HG02852 (cell line): ENCODE measurements at regions not wholly inside any gene's neighbourhood (a gene's known extent, or its start where the extent isn't known, plus 50 kb on each side); places are given as distances from the start of the nearest gene placed in this dataset.
A peak's percentile ranks its signal among the peaks of the same experiment; 100 is the strongest.

Experiments used
- ATAC-seq: cut with Tn5 transposase; IDR thresholded peaks from one replicate; pipeline ENCODE4 v1.9.1; 2021; ENCODE audit warnings: mild to moderate bottlenecking, moderate library complexity; ENCODE audit not compliant: unreplicated experiment

DNA sequence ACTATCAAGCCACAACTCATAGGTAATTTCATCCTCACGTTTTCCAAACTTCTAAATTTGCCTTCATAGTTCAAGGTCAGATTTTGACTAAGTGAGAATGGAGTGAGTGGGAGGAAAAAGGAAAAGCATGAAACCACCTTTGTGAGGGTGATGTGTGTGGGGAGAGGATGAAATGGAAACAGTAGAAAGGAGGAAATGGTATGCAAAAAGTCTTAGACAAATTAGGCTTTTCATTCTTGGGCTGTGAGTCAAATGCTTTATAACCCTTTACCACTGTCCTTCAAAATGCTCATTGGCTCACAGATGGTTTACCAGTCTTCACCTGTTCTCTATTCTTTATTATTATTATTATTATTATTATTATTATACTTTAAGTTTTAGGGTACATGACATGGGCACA lies 127.2 kb downstream of the RAP2A start:
- ATAC-seq = no peak

DNA sequence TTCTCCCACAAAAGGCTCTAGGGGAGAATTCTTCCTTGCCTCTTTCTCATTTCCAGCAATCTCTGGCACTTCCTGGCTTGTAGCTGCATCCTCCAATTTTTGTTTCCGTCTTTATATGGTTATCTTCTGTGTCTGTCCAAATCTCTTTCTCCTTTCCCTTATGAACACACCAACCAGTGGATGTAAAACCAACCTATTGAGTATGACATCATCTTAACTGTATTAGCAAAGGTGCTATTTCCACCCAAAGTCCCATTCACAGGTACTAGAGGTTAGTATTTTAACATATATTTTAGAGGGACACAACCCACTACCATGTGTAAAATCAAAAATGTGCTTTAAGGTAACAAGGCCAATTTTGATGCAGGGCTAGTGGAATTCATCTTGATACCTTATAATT lies 129.0 kb downstream of the RAP2A start:
- ATAC-seq = no peak

DNA sequence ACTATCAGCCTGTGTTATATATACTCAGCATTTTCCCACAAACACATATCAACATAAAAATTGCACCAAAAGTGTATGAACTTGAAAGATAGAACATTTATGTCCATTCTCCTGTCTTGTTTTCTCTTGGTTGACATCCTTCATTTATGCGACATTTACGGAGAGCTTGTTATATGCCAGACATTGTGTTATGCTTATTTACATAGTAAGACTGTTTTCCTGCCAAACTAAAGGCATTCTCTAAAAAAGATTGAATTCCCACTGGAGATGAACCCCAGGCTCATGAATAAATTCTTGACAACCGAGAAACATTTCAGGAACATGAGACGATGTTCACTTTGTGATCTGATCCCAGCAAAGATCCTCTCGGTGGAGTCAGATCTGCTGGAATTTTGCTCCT lies 131.0 kb downstream of the RAP2A start:
- ATAC-seq = no peak

DNA sequence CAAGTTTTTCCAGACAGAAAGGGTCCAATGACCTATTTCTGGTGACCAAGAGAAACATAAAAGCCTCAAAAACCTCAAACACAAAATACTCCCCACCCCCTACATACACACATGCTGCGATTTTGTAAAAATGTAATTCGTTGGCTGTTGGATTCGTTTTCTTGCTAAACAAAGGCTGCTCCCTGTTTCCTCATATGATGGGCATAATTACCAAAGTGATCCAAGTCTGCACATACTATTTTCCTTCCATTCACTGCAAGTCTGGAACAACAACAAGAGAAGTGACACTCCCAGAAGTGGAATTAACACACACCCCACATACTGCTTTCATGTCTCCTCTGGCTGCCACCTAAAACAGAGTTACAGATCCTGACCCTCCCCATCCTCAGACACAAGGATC lies 131.9 kb downstream of the RAP2A start:
- no peak for ATAC-seq

DNA sequence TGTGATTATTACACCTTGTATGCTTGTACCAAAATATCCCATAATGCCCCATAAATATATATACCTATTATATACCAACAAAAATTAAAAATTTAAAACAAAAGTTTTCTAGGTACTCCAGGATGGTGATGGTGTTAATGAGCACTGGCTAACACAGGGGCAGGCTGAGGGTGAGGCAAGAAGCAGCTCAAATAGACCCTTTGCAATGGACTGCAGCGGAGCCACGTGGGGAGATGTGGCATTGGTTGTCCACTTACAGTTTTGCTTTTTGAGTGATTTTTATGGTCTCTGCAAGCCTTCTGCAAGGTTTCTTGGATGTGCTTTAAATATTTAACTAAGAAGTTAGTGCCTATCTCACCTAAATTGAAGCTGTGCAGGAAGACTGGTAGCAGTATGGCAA lies 132.9 kb downstream of the RAP2A start:
- no peak for ATAC-seq

DNA sequence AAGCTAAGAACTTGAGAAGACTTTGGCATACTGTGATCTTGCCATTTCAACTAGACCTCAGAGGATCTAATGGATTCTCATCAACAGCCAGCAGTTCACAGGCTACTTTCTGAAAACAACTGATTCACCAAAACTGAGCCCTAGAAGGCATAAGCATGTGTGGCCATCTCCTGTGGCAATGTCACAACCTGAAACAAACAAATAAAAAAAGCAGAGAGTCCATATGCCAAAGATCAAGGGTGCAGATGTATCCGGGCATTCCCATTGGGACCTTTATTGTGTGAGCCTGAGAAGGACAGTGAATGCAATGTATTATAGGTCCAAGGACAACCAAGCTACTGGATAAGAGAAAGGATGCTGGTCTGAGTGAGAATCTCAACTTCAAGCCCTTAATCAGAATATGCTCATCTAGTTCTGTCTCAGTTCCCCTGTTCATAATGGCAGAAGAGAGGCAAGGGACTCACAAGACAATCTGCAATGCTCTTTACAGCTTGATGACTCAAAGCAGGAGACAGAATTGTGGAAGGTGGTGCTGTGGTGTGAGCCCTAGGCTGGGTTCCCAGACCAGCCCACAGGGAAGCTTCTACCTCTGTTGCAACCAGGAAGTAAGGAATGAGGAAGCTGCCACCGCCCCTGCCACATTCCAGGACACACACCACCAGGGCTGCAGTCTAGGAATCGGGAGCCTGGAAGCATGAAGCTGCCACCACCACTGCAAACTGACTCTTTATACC lies 133.7 kb downstream of the RAP2A start:
- peak; percentile 97 for ATAC-seq

DNA sequence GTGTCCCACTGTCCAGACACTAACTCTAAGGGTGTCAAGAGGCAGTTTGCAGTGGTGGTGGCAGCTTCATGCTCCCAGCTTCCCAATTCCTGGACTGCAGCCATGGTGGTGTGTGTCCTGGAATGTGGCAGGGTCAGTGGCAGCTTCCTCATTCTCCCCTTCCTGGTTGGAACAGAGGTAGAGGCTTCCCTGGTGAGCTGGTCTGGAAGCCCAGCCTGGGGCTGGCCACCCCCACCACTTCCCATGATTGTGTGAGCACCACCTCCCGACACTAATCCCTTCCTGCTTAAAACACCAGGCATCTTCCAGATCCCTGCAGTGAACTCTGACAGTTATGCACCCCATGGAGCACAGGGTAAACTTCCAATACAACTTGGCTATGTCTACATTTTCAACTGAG lies 134.9 kb downstream of the RAP2A start:
- no peak for ATAC-seq

DNA sequence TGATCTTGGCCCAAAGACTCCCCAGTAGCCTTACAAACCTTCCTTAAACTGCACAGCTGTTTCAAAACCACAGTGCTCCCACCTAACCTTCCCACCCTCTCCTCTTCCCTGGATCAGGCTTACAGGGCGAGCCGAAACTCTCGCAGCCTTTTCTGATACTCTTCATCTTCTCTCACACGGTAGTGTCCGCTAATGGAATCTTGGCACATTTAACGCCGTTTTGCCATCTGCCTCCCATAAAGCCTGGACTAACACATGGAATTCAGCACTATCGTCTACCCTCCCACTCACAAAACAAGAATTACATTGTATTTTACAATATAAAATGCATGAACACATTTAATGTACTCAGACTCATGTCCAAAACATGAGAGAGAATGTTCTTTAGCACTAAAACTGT lies 135.9 kb downstream of the RAP2A start:
- ATAC-seq = no peak

DNA sequence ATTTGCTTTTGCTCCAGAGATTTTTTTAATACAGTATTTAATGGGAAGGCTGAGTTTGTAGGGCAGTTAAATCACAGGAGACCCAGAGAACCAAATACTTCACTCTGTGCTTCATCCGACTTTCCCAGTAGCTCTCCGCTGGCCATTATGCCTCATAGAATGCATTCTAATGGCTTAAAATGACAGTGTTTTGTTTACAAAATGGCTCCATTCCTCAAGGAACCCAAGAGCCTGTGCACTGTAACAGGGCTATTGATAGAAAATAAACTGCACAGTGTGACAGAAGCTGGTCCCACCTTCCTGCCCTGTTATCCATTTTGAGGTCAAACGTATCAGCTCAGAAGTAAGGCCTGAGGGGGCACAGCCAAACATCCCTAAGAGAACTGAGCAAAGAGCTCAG lies 136.5 kb downstream of the RAP2A start:
- ATAC-seq = no peak

DNA sequence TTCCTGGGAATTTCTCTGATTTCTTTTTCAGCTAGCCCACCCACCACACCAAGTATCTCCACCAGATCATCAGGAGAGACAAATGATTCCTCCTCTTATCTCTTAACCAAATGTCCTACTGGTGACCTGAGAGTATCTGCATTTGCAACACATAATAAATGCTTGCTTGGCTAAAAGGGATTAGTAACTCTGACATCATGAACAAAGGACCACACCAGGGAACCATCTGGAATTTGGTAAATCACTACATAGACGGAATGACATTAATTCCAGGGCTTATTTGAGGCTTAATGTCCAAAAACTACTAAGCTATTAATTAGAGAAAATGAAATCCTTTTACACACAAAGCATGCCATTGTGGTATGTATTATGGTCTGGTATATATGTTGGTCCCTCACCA lies 139.0 kb downstream of the RAP2A start:
- ATAC-seq = no peak

DNA sequence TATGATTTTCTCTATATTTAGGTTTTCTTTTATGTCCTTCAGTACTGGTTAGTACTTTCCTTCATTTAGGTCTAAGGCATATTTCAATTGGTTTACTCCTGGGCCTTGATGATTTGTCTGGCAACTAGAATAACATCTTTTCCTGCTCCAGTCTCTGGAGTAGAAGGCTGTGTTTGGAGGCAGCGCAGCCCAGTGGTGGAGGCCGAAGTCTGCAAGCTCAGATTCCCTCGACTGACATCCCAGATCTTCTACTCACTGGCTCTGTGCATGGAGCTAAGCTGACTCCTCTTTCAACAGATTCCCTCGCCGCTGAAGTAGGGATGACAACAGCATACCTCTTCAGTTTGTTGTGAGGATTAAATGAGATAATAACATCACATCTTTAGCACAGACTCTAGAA lies 141.0 kb downstream of the RAP2A start:
- peak; percentile 67 for ATAC-seq

DNA sequence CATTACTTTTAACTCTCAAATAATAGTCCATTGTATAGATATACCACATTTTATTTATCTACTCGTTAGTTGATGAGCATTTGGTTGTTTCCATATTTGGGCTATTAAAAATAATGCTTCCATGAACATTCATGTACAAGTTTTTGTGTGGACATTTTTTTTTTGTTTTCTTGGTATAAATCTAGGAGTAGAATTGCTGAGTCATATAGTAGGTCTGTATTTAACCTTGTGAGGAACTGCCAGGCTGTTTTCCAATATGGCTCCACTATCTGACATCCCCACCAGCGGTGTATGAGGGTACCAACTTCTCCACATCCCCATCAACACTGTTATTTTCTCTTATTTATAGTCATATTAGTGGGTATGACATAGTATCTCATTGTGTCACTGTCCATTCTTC lies 143.1 kb downstream of the RAP2A start:
- no peak for ATAC-seq

DNA sequence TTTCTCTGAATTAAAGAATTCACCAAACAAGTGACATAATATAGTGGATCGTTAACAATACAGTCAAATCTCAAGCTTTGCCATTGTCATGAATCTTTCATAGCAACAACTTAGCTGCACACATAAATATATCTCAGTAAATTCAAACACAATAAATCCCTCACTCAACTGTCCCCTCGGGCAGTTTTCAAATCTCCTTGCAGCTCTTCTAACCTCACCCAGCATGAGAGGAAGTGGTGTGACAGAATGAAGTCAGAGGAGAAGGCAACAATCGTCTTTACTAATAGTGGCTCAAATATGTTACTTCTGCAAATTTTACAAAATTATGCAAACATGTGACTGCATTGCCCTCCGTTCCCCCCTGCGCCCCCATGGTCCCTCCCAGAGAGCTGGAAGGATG lies 148.2 kb downstream of the RAP2A start:
- no peak for ATAC-seq

DNA sequence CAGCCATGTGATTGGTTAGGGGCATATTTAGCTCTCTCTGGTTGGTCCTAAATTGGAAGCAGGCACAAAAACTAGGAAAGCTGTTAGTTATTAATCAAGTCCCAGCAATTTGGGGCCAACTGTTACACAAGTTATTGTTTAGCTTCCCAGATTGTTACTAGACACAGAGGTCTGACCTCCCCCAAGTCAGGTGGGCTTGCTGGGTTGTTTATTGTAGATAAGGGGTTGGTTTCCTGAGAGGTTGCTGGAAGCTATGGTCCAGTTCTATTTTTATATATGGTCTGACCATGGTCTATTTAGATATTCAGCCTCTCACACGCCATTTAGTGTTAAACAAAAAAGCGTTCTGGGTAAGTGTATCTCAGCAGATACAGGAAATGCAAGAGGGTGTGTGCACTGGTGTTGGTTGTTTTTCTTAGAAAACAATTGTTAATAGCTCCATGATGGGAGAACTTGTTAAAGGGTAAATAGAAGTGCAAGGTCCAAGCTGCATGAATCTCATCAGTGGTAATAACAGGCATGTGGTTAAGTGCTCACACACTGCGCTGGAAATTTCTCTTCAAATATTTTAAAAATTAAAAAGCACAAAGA lies 150.0 kb downstream of the RAP2A start:
- ATAC-seq = no peak

DNA sequence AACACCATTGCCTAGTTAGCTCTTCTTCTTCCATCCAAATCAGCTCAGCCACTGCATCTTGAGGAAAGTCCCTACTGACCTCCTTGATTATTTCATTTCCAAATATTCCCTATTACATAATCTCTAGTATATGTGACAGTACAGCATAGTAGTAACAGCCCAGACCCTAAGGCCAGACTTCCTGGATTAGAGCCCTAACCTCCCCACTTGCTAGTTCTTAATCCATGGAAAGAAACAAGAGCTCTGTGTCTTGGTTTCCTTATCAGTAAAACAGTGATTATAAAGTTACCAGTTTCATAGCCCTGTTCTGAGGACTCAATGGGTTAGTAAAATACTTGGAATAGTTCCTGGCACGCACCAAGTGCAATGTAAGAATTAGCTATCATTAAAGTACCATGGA lies 153.0 kb downstream of the RAP2A start:
- ATAC-seq = no peak

DNA sequence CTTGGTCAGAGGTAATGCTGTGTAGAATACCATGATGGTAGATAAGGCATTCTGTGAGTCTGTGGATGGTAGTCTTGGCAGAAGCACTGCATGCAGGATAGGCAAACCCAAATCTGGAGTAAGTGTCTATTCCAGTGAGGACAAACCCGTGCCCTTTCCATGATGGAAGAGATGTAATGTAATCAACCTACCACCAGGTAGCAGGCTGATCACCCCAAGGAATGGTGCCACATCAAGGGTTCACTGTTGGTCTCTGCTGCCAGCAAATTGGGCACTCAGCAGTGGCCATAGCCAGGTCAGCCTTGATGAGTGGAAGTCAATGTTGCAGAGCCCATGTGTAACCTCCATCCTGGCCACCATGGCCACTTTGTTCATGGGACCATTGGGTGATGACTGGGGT lies 155.0 kb downstream of the RAP2A start:
- ATAC-seq = no peak

DNA sequence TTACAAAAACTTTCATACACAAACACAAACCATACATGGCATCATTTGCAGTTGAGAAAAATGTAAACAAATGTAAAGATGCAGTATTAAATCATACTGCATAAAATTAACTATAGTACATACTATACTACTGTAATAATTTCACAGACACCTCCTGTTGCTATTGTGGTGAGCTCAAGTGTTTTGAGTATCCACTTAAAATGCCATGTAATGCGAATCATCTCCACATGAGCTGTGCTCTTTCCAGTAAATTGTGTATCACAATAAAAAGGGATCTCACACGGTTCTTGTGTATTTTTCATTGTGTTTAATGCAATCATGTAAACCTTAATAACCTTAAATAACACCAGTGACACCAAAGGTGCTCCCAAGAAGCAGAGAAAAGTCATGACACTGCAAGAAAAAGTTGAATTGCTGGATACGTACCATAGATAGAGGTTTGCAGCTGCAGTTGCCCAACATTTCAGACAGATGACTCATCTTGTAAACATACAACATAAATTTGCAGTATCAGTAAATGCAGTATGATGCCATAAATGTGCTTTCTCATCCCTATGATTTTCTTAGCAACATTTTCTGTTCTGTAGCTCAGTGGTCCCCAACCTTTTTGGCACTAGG lies 166.6 kb downstream of the RAP2A start:
- ATAC-seq = no peak

DNA sequence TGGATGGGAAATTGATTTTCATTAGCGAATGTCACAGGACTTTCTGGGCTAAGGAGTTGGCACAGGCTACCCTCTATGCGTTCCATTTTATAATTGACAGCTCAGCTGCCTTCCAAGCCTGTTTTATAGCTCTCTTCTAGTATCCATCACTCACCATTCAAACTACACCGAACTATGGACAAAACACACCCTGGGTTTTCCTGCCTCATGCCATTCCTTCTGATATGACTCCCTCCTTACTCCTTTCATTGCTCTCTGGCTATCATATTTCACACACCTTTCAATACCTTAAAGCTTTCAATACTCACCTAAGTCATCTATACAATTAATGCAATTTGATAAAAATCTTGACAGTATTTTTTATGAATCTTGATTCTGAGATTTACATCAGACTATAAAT lies 181.3 kb downstream of the RAP2A start:
- ATAC-seq = no peak

DNA sequence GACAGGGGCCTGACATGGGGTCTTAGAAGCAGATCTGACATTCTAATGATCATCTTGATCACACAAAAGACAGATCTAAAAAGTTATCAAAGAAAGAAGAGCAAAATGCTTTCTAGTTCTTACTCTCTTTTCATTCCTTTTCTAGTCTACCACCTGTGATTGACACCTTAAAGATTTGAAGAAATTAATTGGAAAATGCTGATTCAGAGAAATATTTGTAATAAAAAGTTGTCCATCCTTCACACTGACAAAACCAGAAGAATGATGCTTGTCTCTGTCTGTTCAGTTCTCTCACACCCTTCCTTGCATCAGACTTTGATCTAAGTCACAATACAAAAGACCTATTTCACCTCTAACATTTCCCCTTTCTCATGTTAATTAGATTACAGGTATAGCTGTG lies 182.4 kb downstream of the RAP2A start:
- ATAC-seq = no peak

DNA sequence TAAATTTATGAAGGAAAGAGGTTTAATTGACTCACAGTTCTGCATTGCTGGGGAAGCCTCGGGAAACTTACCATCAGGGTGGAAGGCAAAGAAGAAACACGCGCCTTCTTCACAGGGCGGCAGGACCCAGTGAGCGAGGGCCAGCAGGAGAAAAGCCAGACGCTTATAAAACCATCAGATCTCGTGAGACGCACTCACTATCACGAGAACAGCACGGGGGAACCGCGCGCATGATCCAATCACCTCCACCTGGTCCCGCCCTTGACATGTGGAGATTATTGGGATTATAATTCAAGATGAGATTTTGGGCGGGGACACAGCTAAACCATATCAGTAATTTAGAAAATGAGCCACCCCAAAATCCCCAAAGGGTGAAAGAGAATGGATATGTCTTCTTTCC lies 187.1 kb downstream of the RAP2A start:
- no peak for ATAC-seq

DNA sequence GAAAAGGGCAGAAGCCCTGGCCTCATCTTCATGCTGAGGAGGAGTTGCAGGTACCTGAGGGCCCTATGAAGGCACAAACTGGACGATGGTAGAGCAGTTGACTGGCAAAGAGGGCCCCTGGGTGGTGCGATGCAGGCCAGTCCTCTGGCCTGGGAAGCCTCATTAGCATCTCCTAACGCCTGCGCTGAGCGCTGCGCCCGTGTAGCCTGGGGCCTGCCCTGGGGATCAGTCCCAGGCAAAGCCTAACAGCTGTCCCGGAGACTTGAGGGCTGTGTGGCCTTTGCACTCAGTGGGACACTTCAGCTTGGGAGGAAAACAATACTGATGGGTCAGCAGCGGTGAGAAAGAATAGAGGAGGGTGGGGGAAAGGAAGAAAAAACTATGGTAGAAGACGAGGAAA lies 187.7 kb downstream of the RAP2A start:
- ATAC-seq = no peak

DNA sequence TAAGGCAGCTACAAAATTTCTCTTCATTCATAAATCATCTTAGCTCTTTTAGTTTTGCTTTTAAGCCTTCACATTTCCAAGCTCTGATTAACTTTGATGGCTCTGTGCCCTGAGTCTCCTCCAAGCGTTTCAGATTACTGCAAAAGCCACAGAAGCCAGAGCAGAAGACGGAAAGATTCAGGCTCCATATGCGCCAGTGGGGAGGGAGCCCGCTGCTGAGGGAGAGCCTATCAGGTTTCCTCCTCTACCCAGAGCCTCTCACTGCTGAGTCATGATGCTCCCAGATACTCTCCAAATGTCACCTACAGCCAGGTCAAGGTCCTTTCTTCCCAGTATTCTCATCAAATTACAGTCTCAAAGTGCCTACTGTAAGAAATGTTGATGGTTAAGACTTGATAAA lies 193.6 kb downstream of the RAP2A start:
- ATAC-seq = no peak
